ENCODE measurements at regions not wholly inside any gene's neighbourhood (a gene's known extent, or its start where the extent isn't known, plus 50 kb on each side); places are given as distances from the start of the nearest gene placed in this dataset.

DNA sequence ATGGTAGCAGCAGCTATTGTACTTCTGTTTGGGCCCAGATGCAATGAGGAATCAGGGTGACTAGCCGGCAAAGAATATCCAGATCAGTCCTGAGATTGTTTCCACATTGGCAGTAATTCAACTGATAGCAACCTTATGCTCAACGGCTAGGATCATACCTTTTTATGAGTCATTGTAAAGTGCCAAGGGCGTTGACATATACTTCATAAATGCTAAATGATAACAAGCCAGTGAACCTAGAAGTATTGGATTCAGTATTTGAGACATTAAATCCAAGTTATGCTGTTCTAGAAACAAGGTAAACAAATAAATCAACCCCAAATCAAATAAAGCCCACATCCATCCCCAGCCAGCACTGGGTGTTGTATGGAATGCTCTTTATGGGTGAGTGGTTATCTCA is 207.1 kb upstream of the ZFHX3 start:
- no peak for DNase-seq (ENCODE audit: low read depth)

GRCh38 chr16:73253922-73254480 is 206.1 kb upstream of the ZFHX3 start:
- DNase-seq (ENCODE audit: low read depth): no peak

GRCh38 chr16:73252446-73252845 is 204.5 kb upstream of the ZFHX3 start:
- no peak for DNase-seq (ENCODE audit: low read depth)

- DNase-seq (ENCODE audit: low read depth): no peak
Measured at GRCh38 chr16:73251608-73252007, 203.7 kb upstream of the ZFHX3 start.

GRCh38 chr16:73248316-73248715 is 200.4 kb upstream of the ZFHX3 start:
- no peak for DNase-seq (ENCODE audit: low read depth)

DNA sequence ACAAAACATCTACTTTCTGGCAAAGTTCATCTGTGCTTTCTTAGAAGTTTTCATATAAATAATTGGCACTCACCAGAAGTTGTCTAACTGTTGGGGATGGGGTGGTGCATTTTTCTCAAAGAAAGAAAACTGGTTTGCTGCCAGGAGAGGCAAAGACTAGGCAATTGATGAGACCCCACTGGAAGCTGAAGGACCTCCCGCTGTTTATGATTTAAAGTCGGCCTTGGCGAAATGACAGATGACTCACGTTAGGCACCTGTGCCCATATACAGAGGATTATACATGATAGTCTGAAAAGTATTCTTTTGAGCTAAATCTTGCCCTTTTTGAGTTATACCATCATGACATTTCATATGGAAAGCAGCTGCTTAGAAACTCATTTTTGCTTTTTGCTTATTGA is 193.0 kb upstream of the ZFHX3 start:
- no peak for DNase-seq (ENCODE audit: low read depth)

DNA sequence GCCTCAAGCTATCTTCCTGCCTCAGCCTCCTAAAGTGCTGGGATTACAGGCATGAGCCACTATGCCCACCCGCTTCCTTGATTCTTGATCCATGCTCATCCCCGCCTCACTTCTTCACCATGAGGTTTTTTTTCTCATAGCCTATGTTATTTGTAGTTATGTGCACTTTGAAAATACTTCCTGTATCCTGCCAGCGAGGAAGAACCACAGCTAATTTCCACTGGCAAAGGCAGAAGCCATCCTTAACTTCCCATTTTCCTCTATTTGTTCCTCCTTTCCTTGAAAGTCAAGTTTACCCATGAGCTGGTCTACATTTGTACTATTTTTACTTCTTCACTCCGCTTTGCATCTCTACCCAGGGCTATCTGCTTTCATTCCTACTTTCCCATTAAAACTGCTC is 189.7 kb upstream of the ZFHX3 start:
- DNase-seq (ENCODE audit: low read depth): no peak

GRCh38 chr16:73234496-73234895 is 186.6 kb upstream of the ZFHX3 start:
- DNase-seq (ENCODE audit: low read depth): no peak

- no peak for DNase-seq (ENCODE audit: low read depth)
Measured at GRCh38 chr16:73233846-73234424, 186.0 kb upstream of the ZFHX3 start.

- no peak for DNase-seq (ENCODE audit: low read depth)
Measured at GRCh38 chr16:73233329-73233765, 185.4 kb upstream of the ZFHX3 start.

- DNase-seq (ENCODE audit: low read depth): peak; percentile 85
Measured at GRCh38 chr16:73232555-73233328, 184.8 kb upstream of the ZFHX3 start.

GRCh38 chr16:73231944-73232554 is 184.1 kb upstream of the ZFHX3 start:
- DNase-seq (ENCODE audit: low read depth): no peak

DNA sequence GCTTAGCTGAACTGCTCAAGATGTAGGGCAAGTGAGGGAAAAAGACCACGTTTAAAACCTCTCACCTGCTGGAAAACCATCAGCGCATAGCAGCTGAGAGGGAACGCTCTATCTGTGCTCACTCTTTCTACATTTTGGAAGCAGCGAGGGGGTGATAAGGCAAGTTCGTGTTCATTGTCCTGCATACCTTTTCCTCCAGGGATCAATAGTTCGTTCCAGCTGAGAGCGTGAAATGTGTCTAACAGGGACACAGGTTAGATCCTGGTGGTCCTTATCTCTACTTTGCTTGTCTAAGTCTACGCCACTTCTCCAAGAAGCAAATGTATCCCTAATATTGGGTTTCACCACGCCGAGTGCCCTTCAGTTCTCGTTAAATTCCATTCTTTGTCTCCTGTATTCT is 183.5 kb upstream of the ZFHX3 start:
- DNase-seq (ENCODE audit: low read depth): no peak

DNA sequence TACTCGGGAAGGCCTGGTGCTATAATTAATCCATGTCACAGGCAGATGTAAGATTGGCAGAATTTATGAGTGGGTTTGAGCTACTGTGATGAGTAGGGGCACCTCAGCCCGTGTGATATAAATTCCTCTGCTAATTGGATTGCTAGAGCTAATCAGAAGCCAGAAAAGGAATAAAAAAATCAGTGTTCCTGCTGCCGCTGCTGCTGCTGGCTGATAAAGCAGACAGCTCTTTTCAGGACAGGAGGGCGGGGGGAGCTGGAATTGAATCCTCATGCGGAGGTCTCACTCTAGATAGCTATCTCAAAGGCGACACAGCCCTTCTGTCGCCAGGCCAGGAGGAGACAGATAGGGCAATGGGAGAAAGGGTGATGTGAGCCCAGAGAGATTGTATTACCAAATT is 182.7 kb upstream of the ZFHX3 start:
- no peak for DNase-seq (ENCODE audit: low read depth)

DNA sequence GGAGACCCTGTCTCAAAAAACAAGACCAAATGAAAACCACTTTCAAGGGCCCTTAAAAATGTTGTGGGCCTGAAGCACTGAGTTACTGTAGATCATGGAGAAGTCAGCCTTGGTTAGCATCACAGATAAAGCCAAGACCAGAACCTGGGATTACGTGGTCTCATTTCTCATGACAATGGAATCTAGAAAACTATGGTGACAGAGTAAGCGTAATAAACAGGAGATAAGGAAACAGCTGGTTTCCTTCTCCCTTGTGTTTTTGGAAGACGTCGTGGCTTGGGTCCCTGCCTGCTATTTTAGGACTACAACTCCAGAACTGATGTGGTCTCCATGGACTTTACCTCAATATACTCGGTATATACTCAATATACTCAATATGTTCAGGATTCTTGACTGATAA is 180.7 kb upstream of the ZFHX3 start:
- DNase-seq (ENCODE audit: low read depth): peak; percentile 75

DNA sequence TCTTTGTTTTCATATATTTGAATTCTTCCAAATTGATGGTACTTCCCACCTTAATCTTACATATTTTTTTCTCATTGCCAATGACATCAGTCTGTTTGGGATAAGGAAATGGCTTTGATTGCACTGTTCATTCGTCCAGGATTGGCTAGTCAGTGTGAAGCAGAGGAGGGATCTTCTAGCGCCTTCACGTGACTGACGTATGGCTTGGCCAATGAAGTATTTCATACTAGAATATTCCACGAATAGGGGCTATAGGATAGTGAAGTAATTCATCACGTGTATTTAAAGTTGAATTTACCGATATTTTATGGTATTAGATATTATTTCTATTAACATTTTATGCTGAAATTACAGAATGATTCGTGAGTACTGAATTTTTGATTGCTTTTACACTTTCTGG is 178.7 kb upstream of the ZFHX3 start:
- DNase-seq (ENCODE audit: low read depth): no peak

GRCh38 chr16:73225983-73226382 is 178.1 kb upstream of the ZFHX3 start:
- no peak for DNase-seq (ENCODE audit: low read depth)

DNA sequence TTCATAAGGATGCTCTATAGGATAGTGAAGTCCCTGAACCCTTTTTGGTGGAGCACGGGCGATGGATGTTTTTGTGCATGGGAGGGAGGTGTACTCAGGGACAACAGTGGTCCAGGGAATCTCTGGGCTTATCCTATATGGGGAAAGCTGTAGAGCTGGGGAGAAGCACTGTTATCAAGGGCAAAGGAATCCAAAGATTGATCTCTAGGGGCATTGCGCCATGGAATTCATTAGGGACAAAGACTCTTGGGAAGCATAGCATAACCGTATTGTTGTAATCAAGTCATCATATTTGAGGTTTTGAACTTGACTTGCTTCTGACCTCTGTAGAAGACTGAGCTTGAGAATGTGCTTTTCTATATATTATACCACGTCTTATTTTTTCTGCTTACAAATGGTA is 172.9 kb upstream of the ZFHX3 start:
- no peak for DNase-seq (ENCODE audit: low read depth)

- DNase-seq (ENCODE audit: low read depth): no peak
Measured at GRCh38 chr16:73219176-73219575, 171.2 kb upstream of the ZFHX3 start.

DNA sequence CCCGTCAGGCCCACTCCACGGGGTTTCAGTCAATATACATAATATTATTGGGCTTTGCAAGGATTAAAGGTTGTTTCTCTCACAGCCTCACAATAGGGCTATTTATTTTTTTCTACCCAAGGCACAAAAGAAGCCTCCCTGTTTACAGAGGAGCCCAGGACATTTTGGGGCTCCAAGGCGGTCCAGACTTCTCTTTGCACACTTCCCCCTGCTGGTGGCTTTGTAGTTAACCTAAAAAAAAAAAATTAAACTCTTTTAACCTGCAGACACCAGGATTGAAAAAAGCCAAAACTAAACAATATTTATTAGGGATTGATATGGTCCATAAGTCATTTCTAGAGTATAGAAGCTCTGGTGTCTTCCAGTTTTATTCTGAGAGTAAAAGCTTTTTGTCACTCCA is 169.7 kb upstream of the ZFHX3 start:
- DNase-seq (ENCODE audit: low read depth): no peak

- DNase-seq (ENCODE audit: low read depth): no peak
Measured at GRCh38 chr16:73216932-73217331, 169.0 kb upstream of the ZFHX3 start.

DNA sequence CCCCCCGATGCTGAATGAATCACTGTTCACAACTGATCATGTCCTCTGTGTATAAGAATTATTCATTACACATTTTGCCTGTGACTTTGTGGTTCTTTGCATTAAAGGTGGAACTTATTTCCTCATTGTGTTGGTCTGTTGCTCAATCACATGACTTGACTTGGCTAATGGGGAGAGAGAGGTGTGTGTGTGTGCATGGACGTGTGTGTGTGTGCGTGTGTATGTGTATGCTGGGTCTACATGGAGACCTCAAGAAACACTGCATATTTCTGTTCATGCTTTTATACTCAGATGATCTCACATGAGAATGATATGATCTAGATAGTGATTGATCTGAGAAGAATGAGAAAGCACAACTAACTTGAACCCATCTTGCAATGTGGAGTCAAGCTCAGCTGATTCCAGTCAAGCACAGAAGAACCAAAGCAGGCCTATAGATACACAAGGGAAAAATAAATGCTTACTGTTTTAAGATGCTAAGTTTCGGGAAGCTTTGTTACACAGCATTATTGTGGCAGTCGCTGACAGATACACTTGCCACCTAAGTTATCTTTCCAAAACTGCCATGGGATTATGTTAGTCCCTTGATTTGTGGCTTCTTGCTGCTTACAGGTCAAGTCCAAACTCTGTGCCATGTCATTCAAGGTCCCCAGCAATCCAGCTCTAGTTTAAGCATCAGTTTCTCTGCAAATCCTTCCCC is 167.9 kb upstream of the ZFHX3 start:
- no peak for DNase-seq (ENCODE audit: low read depth)
